ENCODE measurements at regions not wholly inside any gene's neighbourhood (a gene's known extent, or its start where the extent isn't known, plus 50 kb on each side); places are given as distances from the start of the nearest gene placed in this dataset.

GRCh38 chr2:83971547-83971946, 487.5 kb downstream of the SUCLG1 start:
- TF ChIP-seq CTCF (IDR thresholded peaks at IDR 0.05) = no peak
- no peak for TF ChIP-seq POLR2A (IDR thresholded peaks at IDR 0.05)

All from body of pancreas (tissue), 4 donors.